CD1c-positive myeloid dendritic cell (primary cell): ENCODE measurements at regions not wholly inside any gene's neighbourhood (a gene's known extent, or its start where the extent isn't known, plus 50 kb on each side); places are given as distances from the start of the nearest gene placed in this dataset.

ENCODE experiments used
- DNase-seq: peaks from one replicate; pipeline ENCODE4 v3.0.0-alpha.2; 2016; ENCODE audit errors: extremely low spot score

GRCh38 chr18:22673182-22673862 lies 255.6 kb upstream of the CTAGE1 start:
- no peak for DNase-seq

GRCh38 chr18:22674272-22674671 lies 256.6 kb upstream of the CTAGE1 start:
- DNase-seq = no peak

DNA sequence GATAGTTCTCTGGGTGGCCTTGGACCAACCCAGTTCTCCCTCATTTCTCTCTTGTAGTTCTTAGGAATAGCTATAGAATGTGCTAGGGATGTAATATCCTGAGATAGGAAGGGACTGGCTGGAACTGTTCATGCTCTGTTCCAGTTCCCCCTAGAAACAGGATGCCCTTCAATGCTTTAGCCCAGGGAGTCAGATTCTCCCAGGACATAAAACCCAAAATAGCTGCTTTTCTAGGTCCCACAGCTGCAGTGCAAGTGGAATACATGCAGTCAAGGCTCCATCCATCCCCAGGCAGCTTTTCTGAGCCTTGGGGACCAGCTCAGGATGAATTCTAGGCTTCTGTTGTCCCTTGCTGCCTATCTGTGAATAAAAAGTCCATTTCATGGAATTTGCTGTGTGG lies 257.3 kb upstream of the CTAGE1 start:
- no peak for DNase-seq

DNA sequence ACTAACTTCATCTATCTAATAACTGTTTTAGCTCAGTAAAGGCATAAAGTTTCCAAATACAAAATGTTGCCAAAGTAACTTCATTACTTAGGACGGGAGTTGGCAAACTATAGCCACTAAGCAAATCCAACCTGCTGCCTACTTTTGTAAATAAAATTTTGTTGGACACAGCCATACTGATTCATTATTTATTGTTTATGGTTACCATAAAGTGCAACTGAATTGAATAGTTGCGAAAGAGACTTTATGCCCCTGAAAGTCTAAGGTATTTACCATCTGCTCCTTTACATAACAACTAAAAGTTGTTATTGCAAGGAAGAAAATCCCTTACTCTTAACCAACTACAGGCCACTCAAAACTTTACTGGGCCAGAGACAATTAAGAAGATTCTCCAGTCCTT lies 256.7 kb upstream of the RBBP8 start:
- no peak for DNase-seq

DNA sequence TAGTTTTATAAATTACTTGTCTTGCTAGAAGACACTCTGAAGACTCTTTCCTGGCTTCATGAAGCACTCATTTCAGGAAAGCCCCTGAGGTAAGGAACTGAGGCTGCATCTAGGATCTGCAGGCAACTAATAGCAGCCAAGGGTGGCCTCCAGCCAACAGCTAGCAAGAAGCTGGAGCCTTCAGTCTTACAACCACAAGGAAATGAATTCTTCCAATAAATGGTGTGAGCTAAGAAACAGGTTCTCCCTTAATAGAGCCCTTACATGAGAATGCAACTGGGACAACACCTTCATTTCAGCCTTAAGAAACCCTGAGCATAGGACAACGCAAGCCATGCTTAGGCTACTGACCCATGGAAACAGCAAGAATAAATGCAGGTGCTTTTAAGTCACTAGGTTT lies 254.6 kb upstream of the RBBP8 start:
- no peak for DNase-seq

GRCh38 chr18:22680944-22681343 lies 252.2 kb upstream of the RBBP8 start:
- no peak for DNase-seq

GRCh38 chr18:22681908-22682307 lies 251.2 kb upstream of the RBBP8 start:
- DNase-seq = no peak

- no peak for DNase-seq
These were observed 250.4 kb upstream of the RBBP8 start for GRCh38 chr18:22682720-22683119.

- no peak for DNase-seq
These were observed 249.9 kb upstream of the RBBP8 start for GRCh38 chr18:22683196-22683676.

GRCh38 chr18:22683786-22684185 lies 249.3 kb upstream of the RBBP8 start:
- DNase-seq = no peak

DNA sequence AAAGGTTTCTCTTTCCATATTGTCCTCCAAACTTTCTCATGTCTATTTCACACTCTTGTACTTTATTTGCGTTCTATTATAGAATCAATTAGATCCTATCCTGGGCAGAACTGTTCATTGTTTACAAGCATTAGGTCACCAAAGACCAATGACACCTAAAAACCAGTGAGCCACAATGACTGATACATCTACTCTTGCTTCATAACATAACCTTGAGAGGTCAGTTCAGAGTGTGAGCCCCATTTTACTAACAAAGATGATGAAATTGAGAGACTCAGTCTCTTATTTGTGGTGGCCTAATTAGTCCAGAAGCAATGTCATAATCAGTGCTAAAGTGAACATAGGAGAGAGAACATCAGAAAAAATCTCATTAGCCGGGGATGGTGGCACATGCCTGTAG lies 248.9 kb upstream of the RBBP8 start:
- DNase-seq = no peak

- no peak for DNase-seq
These were observed 247.3 kb upstream of the RBBP8 start for GRCh38 chr18:22685788-22686187.

- DNase-seq = no peak
These were observed 245.0 kb upstream of the RBBP8 start for GRCh38 chr18:22687892-22688680.

DNA sequence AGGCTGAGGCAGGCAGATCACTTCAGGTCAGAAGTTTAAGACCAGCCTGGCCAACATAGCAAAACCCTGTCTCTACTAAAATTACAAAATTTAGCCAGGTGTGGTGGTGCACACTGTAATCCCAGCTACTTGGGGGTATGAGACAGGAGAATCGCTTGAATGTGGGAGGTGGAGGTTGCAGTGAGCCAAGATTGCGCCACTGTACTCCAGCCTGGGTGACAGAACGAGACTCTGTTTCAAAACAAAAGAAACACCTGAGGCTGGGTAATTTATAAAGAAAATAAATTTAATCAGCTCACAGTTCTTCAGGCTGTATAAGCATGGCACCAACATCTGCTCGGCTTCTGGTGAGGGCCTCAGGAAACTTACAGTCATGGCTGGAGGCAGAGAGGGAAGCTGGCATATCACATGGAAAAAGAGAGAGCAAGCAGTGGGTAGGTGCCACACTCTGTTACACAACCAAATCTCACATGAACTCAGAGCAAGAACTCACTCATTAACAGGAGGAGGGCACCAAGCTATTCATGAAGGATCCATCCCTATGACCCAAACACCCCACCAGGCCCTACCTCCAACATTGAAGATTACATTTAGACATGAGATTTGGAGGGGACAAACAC lies 244.1 kb upstream of the RBBP8 start:
- no peak for DNase-seq

DNA sequence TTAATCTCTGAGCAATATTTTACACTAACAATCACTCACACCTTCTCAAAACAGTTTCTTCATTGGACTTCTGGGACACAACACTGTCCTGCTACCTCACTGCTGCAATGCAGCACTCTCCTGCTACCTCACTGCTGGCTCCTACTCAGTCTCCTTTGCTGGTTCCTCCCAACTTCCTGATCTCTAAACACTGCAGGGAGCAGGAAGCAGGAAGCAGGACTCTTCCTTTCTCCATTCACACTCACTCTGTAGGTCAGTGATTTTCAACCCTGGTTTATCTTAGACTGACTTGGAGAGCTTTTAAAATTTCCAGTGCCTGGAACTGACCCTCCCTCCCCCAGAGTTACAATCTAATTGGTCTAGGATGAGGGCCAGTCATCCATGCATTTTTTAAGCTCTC lies 243.4 kb upstream of the RBBP8 start:
- DNase-seq = no peak

GRCh38 chr18:22690556-22690955 lies 242.6 kb upstream of the RBBP8 start:
- DNase-seq = no peak

GRCh38 chr18:22691946-22692710 lies 241.0 kb upstream of the RBBP8 start:
- DNase-seq = peak; percentile 66

- DNase-seq = no peak
These were observed 238.2 kb upstream of the RBBP8 start for GRCh38 chr18:22694954-22695353.

GRCh38 chr18:22695674-22696073 lies 237.5 kb upstream of the RBBP8 start:
- no peak for DNase-seq

DNA sequence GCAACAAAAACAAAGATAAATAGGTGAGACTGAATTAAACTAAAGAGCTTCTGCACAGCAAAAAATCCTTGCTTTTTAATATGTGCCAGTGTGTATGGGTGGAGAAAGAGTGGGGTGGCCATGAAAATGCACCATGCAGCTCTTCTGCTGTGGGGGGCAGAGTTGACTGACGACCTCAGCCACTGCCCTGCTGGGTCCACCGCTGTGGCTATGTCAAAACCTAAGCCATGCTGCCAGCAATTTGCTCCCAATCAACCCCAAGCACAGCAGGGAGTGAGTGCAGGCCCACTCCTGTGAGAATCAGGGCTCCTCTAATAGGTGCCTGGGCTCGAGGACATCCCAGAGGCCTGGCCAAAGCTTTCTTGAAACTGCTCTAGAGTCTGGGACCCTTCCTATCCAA lies 235.6 kb upstream of the RBBP8 start:
- DNase-seq = no peak

DNA sequence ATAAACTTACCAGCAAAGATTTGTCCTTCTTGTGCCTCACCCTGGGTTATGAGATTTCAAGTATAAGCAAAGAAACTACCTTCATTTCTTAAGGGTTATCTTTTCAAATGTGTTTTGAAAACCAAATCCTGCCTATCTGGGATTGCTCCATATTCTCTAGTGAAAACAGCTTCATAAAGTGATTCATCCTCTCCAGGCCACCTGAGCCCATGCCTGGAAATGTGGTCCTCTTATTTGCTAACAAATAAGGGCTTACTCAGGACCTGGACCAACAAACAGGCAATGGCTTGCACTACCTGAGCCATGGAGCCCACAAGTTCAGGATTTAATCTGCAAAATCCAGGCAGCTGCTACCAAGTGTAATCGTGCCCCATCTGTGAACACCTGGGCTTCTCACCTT lies 234.4 kb upstream of the RBBP8 start:
- no peak for DNase-seq

GRCh38 chr18:22699629-22700028 lies 233.5 kb upstream of the RBBP8 start:
- DNase-seq = no peak
